Tibial nerve (tissue), 4 donors: ENCODE measurements at regions not wholly inside any gene's neighbourhood (a gene's known extent, or its start where the extent isn't known, plus 50 kb on each side); places are given as distances from the start of the nearest gene placed in this dataset.

Experiments
- EP300 ChIP-seq, 2 donors: sonication (generic); formaldehyde crosslinking; IDR thresholded peaks; one replicate each; pipeline ENCODE4 v1.6.1; 2017; ENCODE audit warnings: antibody characterized with exemption in 2 of 2, mild to moderate bottlenecking in 1 of 2
- POLR2A ChIP-seq, 2 donors: fragments of 450-650 bp; IDR thresholded peaks; one replicate each; pipeline ENCODE4 v1.6.1; 2017; ENCODE audit warnings: antibody characterized with exemption in 2 of 2, mild to moderate bottlenecking in 2 of 2, moderate library complexity in 2 of 2
- TF ChIP-seq, protein P1 (sequence below), 5 experiments: fragments of 200-600 bp in 3 of 5; fragments of 450-650 bp in 2 of 5; sonication (generic) in 3 of 5; IDR thresholded peaks; one replicate each; pipeline ENCODE4 v1.5.1; 2016 to 2019; ENCODE audit warnings: antibody characterized with exemption in 5 of 5, mild to moderate bottlenecking in 3 of 5, moderate library complexity in 2 of 5

DNA sequence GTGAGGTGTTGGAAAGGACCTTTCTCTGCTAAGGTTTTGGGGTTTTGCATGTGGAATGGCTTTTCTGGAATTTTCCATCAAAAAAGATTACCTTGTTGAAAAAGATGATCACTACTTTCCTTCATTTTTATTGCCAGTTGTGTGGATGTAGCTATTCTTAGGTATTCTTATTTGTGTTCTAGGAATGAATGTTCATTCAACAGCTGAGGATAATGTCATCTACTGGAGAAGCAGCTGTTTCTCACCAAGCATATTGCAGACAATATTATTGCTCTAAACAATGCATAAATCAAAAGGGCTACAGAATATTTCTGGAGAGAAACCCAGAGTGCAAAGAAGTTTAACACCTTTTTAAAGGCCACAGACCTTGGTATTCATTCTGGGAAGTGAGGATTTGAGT is 145.6 kb upstream of the CALCR start:
- TF ChIP-seq POLR2A (IDR thresholded peaks at IDR 0.05) (no peak), EP300 (IDR thresholded peaks at IDR 0.05) (no peak)
- TF ChIP-seq, protein P1, sequence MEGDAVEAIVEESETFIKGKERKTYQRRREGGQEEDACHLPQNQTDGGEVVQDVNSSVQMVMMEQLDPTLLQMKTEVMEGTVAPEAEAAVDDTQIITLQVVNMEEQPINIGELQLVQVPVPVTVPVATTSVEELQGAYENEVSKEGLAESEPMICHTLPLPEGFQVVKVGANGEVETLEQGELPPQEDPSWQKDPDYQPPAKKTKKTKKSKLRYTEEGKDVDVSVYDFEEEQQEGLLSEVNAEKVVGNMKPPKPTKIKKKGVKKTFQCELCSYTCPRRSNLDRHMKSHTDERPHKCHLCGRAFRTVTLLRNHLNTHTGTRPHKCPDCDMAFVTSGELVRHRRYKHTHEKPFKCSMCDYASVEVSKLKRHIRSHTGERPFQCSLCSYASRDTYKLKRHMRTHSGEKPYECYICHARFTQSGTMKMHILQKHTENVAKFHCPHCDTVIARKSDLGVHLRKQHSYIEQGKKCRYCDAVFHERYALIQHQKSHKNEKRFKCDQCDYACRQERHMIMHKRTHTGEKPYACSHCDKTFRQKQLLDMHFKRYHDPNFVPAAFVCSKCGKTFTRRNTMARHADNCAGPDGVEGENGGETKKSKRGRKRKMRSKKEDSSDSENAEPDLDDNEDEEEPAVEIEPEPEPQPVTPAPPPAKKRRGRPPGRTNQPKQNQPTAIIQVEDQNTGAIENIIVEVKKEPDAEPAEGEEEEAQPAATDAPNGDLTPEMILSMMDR (IDR thresholded peaks at IDR 0.05): no peak
